ENCODE measurements at regions not wholly inside any gene's neighbourhood (a gene's known extent, or its start where the extent isn't known, plus 50 kb on each side); places are given as distances from the start of the nearest gene placed in this dataset.

DNA sequence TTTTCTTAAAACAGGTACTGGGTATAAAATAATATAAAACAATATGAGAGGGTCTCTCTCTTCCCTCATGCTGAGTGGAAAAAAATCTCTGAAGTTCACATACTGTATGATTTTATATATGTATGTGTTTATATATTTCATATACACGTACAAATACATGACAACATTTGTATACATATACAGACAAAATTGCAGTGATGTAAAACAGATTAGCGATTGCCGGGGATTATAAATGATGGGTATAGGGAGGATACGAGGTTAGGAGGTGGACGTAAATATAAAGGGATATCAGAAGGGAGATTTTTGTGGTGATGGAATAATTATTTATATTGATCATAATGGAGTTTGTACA is 194.8 kb upstream of the PRSS16 start (continued):
- TF ChIP-seq ZNF592 (IDR thresholded peaks at IDR 0.05), result 0 out of 2 replicates have a peak, but pooled peaks have one; percentile 39

- no peak for FAIRE-seq
- Histone ChIP-seq H3K79me2 (ENCODE audit: control insufficient read depth, insufficient read depth, low read length) (no peaks in the 10 kb centered on the region), H3K4me3 (no peak overlapping the region), H3K4me1 (ENCODE audit: control insufficient read depth, insufficient read depth, low read length) (peaks cover 21% of the 10 kb centered on the region), H3K9me3 (replicated peaks; ENCODE audit: control insufficient read depth, insufficient read depth, low read length) (peaks cover 1% of the 10 kb centered on the region; the same call in 2 of the 3 replicates), H4K20me1 (ENCODE audit: control insufficient read depth, insufficient read depth) (no peaks in the 10 kb centered on the region), H3K27me3 (replicated peaks in 1 of 2; ENCODE audit: control insufficient read depth in 2 of 2, insufficient read depth in 2 of 2, low read length in 1 of 2) (no peaks in the 10 kb centered on the region), H3K9ac (ENCODE audit: control insufficient read depth, insufficient read depth, low read length) (no peak overlapping the region), H3K36me3 (ENCODE audit: control insufficient read depth in 2 of 2, insufficient read depth in 2 of 2, low read length in 1 of 2) (no peaks in the 10 kb centered on the region), H2AFZ (ENCODE audit: control insufficient read depth, low read depth, low read length) (peak overlapping the region; percentile 0; the same call in 1 of the 2 replicates), H3K27ac (ENCODE audit: control insufficient read depth, insufficient read depth) (peak overlapping the region; percentile 63), H3K4me2 (ENCODE audit: control insufficient read depth, insufficient read depth) (no peak overlapping the region)
- DNase-seq (ENCODE audit: low read depth, low spot score), result peak; percentile 38
- SMC1A ChIA-PET (ENCODE audit: uncharacterized antibody, unreplicated experiment), result interaction anchor here (0.7 to 3.7 kb wide), 6 partner anchors 9 to 24 kb away, joined by 3 to 15 read pairs (median 4); no protein-coding TSS in a partner anchor
- BruUV-seq (replicated peaks), result no TSS peak
- in situ Hi-C loops (cut with MboI), result no loop called here
- CTCF ChIA-PET, result no interaction called here
- RAD21 ChIA-PET (ENCODE audit: unreplicated experiment), result no interaction called here
- intact Hi-C loops (cut with micrococcal nuclease; ENCODE audit: unreplicated experiment), result no loop called here
- peak; percentile 66 for ATAC-seq
- POLR2A ChIA-PET, result interaction anchor here (0.8 to 1.3 kb wide), 2 partner anchors 10 to 14 kb away, joined by 3 to 4 read pairs; no protein-coding TSS in a partner anchor
- TF ChIP-seq ZBTB33 (IDR thresholded peaks at IDR 0.05) (no peak), POLR2AphosphoS2 (IDR thresholded peaks at IDR 0.05; ENCODE audit: low read depth, low read length) (no peak), BHLHE40 (IDR thresholded peaks at IDR 0.05; ENCODE audit: borderline replicate concordance in 1 of 2, low read depth in 2 of 2, low read length in 1 of 2) (peak in 1 of 2 experiments; percentile 23; a peak in 1 of 4 replicates), RFX5 (IDR thresholded peaks at IDR 0.05; ENCODE audit: low read depth, low read length) (no peak), IKZF2 (IDR thresholded peaks at IDR 0.05) (peak; percentile 85 to 88), SUZ12 (IDR thresholded peaks at IDR 0.05; ENCODE audit: unreplicated experiment) (no peak), SPI1 (IDR thresholded peaks at IDR 0.05; ENCODE audit: borderline replicate concordance, insufficient read depth, low read depth, low read length) (peak; percentile 60), CBX3 (IDR thresholded peaks at IDR 0.05; ENCODE audit: borderline replicate concordance, low read depth) (no peak), IRF4 (IDR thresholded peaks at IDR 0.05; ENCODE audit: low read depth, low read length) (0 out of 2 replicates have a peak, but pooled peaks have one; percentile 11)
- TF ChIP-seq, protein P1, sequence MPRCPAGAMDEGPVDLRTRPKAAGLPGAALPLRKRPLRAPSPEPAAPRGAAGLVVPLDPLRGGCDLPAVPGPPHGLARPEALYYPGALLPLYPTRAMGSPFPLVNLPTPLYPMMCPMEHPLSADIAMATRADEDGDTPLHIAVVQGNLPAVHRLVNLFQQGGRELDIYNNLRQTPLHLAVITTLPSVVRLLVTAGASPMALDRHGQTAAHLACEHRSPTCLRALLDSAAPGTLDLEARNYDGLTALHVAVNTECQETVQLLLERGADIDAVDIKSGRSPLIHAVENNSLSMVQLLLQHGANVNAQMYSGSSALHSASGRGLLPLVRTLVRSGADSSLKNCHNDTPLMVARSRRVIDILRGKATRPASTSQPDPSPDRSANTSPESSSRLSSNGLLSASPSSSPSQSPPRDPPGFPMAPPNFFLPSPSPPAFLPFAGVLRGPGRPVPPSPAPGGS (IDR thresholded peaks at IDR 0.05; ENCODE audit: borderline replicate concordance, insufficient read depth, low read depth, low read length, poor library complexity, severe bottlenecking), result peak; percentile 33
- TF ChIP-seq, protein P2, sequence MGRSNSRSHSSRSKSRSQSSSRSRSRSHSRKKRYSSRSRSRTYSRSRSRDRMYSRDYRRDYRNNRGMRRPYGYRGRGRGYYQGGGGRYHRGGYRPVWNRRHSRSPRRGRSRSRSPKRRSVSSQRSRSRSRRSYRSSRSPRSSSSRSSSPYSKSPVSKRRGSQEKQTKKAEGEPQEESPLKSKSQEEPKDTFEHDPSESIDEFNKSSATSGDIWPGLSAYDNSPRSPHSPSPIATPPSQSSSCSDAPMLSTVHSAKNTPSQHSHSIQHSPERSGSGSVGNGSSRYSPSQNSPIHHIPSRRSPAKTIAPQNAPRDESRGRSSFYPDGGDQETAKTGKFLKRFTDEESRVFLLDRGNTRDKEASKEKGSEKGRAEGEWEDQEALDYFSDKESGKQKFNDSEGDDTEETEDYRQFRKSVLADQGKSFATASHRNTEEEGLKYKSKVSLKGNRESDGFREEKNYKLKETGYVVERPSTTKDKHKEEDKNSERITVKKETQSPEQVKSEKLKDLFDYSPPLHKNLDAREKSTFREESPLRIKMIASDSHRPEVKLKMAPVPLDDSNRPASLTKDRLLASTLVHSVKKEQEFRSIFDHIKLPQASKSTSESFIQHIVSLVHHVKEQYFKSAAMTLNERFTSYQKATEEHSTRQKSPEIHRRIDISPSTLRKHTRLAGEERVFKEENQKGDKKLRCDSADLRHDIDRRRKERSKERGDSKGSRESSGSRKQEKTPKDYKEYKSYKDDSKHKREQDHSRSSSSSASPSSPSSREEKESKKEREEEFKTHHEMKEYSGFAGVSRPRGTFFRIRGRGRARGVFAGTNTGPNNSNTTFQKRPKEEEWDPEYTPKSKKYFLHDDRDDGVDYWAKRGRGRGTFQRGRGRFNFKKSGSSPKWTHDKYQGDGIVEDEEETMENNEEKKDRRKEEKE (IDR thresholded peaks at IDR 0.05), result no peak
Measured at GRCh38 chr6:27053738-27054137, 193.8 kb upstream of the PRSS16 start.
